Gastroesophageal sphincter (tissue), 4 donors: ENCODE measurements at regions not wholly inside any gene's neighbourhood (a gene's known extent, or its start where the extent isn't known, plus 50 kb on each side); places are given as distances from the start of the nearest gene placed in this dataset.

Experiments used
- ATAC-seq: fragments of 150-250 bp; one replicate; pipeline ENCODE4 v1.9.1; 2016; ENCODE audit warnings: mild to moderate bottlenecking, moderate library complexity
- H3K27ac ChIP-seq, 4 donors: fragments of 200-600 bp; sonication (generic) in 3 of 4; 1 replicate in 3 of 4; 2 replicates in 1 of 4; pipeline ENCODE4 v1.5.1; 2016 to 2019
- H3K27me3 ChIP-seq: fragments of 200-600 bp; sonication (generic); one replicate; pipeline ENCODE4 v1.5.1; 2019
- H3K36me3 ChIP-seq, 2 donors: fragments of 200-600 bp; sonication (generic); one replicate each; pipeline ENCODE4 v1.5.1; 2019; ENCODE audit warnings: control low read depth in 1 of 2
- H3K4me1 ChIP-seq, 3 donors: fragments of 200-600 bp; sonication (generic); 1 replicate in 2 of 3; 2 replicates in 1 of 3; pipeline ENCODE4 v1.5.1; 2016 to 2019; ENCODE audit warnings: control low read depth in 2 of 3
- H3K4me3 ChIP-seq, 2 donors: fragments of 200-600 bp; sonication (generic); one replicate each; pipeline ENCODE4 v1.5.1; 2019; ENCODE audit warnings: mild to moderate bottlenecking in 1 of 2, moderate library complexity in 1 of 2
- H3K9me3 ChIP-seq, 3 donors: fragments of 200-600 bp; sonication (generic); one replicate each; pipeline ENCODE4 v1.5.1; 2017 to 2019; ENCODE audit warnings: control low read depth in 2 of 3
- EP300 ChIP-seq: sonication (generic); formaldehyde crosslinking; IDR thresholded peaks from one replicate; pipeline ENCODE4 v1.6.1; 2017; ENCODE audit warnings: antibody characterized with exemption, mild to moderate bottlenecking
- POLR2A ChIP-seq, 2 donors: fragments of 450-650 bp; IDR thresholded peaks; one replicate each; pipeline ENCODE4 v1.6.1; 2017; ENCODE audit warnings: antibody characterized with exemption in 2 of 2, mild to moderate bottlenecking in 2 of 2, moderate library complexity in 1 of 2
- POLR2AphosphoS5 ChIP-seq: sonication (generic); formaldehyde crosslinking; IDR thresholded peaks from one replicate; pipeline ENCODE4 v1.6.1; 2017; ENCODE audit warnings: antibody characterized with exemption
- WGBS, 2 donors: methylation state at CpG; one replicate each; pipeline ENCODE4 v1.1.5; 2018; ENCODE audit warnings: low coverage in 1 of 2; 5-methylcytosine and 5-hydroxymethylcytosine counted together
- TF ChIP-seq, protein P1 (sequence below), 4 experiments: fragments of 200-600 bp in 2 of 4; fragments of 450-650 bp in 2 of 4; sonication (generic) in 1 of 4; IDR thresholded peaks; one replicate each; pipeline ENCODE4 v1.5.1; 2017 to 2019; ENCODE audit warnings: antibody characterized with exemption in 4 of 4, mild to moderate bottlenecking in 2 of 4, moderate library complexity in 2 of 4

DNA sequence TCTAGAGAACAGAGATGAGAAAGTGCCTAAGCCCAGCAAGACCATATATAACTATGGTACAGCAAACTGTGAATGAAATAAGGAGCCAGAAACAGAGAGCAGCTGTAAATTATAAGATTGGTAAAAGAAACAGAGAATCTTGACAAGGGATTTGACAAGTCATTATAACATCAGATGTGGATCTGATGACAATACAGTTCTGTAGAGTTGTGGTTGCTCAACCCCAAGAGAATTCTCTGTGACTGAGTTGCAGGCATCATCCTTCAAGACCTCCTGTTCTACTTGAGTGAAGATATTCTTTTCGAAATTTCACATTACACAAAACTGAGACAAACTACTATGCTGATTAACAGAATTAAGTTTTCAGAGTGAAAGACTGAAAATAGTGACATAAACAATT is 343.1 kb upstream of the SLC39A10 start:
- H3K27me3 ChIP-seq, result no peaks in the 10 kb centered on the region
- peaks cover 0 to 5% (median 0%) of the 10 kb centered on the region in 3 donors for H3K4me1 ChIP-seq
- no peaks in the 10 kb centered on the region for H3K36me3 ChIP-seq
- H3K4me3 ChIP-seq, result no peak overlapping the region
- 60 to 93% methylated on average over 1 of the region's 1 CpG for WGBS, 2 donors
- TF ChIP-seq EP300 (no peak), POLR2AphosphoS5 (no peak), POLR2A (IDR thresholded peaks at IDR 0.05) (no peak)
- TF ChIP-seq, protein P1, sequence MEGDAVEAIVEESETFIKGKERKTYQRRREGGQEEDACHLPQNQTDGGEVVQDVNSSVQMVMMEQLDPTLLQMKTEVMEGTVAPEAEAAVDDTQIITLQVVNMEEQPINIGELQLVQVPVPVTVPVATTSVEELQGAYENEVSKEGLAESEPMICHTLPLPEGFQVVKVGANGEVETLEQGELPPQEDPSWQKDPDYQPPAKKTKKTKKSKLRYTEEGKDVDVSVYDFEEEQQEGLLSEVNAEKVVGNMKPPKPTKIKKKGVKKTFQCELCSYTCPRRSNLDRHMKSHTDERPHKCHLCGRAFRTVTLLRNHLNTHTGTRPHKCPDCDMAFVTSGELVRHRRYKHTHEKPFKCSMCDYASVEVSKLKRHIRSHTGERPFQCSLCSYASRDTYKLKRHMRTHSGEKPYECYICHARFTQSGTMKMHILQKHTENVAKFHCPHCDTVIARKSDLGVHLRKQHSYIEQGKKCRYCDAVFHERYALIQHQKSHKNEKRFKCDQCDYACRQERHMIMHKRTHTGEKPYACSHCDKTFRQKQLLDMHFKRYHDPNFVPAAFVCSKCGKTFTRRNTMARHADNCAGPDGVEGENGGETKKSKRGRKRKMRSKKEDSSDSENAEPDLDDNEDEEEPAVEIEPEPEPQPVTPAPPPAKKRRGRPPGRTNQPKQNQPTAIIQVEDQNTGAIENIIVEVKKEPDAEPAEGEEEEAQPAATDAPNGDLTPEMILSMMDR (IDR thresholded peaks at IDR 0.05), result no peak
- no peak for ATAC-seq
- no peak overlapping the region for H3K27ac ChIP-seq
- no peaks in the 10 kb centered on the region for H3K9me3 ChIP-seq

DNA sequence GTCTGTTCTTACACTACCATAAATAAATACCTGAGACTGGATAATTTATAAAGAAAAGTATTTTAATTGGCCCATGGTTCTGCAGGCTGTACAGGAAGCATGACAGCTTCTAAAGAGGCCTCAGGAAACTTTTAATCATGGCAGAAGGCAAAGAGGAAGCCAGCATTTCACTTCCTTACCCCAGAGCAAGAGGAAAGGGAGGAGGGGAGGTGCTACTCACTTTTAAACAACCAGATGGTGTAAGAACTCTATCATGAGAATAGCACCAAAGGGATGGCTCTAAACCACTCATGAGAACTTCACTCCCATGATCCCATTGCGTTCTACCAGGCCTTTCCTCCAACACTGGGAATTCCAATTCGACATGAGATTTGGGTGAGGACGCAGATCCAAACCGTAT is 344.4 kb upstream of the SLC39A10 start:
- TF ChIP-seq, protein P1 (IDR thresholded peaks at IDR 0.05), result no peak
- no peak for TF ChIP-seq EP300
- TF ChIP-seq POLR2AphosphoS5, result no peak
- no peak for TF ChIP-seq POLR2A (IDR thresholded peaks at IDR 0.05)
- 78 to 95% methylated on average over 3 to 4 of the region's 4 CpGs for WGBS, 2 donors
- Histone ChIP-seq H3K36me3 (no peaks in the 10 kb centered on the region), H3K27me3 (no peaks in the 10 kb centered on the region), H3K27ac (no peak overlapping the region), H3K4me3 (no peak overlapping the region), H3K4me1 (no peaks in the 10 kb centered on the region), H3K9me3 (no peaks in the 10 kb centered on the region)
- no peak for ATAC-seq

DNA sequence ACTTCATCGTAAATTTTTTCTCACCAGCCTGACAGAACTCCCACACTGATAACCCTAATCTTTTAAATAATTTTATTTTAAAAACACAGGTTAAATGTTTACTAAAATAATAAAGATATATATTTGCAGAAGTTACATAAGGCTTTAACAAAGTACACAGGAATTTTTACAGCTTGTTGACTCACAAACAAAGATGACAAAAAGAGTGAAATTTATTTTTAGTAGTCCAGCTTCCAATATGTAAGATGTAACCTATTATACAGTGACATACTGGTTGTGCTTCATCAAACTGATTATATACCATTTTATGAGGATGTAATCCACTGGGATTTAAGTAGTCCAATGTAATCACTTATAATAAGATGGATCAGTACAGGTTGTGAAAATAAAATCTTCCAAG is 348.9 kb upstream of the SLC39A10 start:
- H3K27me3 ChIP-seq, result no peaks in the 10 kb centered on the region
- H3K9me3 ChIP-seq, result no peaks in the 10 kb centered on the region
- no peaks in the 10 kb centered on the region for H3K36me3 ChIP-seq
- 50% methylated on average over 1 of the region's 1 CpG for WGBS, 2 donors
- no peak for ATAC-seq
- H3K27ac ChIP-seq, result no peak overlapping the region
- TF ChIP-seq POLR2A (IDR thresholded peaks at IDR 0.05), result no peak
- no peak for TF ChIP-seq EP300
- TF ChIP-seq POLR2AphosphoS5, result no peak
- TF ChIP-seq, protein P1 (IDR thresholded peaks at IDR 0.05), result no peak
- no peak overlapping the region for H3K4me3 ChIP-seq
- no peaks in the 10 kb centered on the region for H3K4me1 ChIP-seq

DNA sequence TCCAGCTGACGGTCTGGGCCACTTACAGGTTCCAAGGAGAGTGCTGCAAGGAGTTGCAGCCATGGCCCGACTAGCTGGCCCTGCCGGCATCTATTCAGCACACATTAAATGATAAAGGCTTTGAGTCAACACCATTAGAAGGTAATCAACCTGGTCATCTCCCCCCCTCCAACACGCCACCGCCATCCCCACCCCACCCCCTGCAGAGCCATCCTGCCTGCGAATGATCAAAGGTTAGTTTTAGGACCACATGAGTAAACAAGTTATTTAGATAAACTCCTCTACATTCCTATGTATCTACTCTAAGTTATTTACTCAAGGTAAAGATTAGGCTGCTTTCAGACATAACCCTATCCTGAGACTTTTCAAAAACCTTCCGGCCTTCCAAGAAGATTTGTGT is 349.3 kb upstream of the SLC39A10 start:
- 45 to 64% methylated on average over 4 to 5 of the region's 7 CpGs for WGBS, 2 donors
- H3K36me3 ChIP-seq, result no peaks in the 10 kb centered on the region
- H3K4me3 ChIP-seq, result no peak overlapping the region
- no peak for ATAC-seq
- TF ChIP-seq POLR2A (IDR thresholded peaks at IDR 0.05) (no peak), EP300 (no peak), POLR2AphosphoS5 (no peak)
- TF ChIP-seq, protein P1 (IDR thresholded peaks at IDR 0.05), result no peak
- H3K4me1 ChIP-seq, result no peaks in the 10 kb centered on the region
- H3K9me3 ChIP-seq, result no peaks in the 10 kb centered on the region
- H3K27ac ChIP-seq, result no peak overlapping the region
- H3K27me3 ChIP-seq, result no peaks in the 10 kb centered on the region

DNA sequence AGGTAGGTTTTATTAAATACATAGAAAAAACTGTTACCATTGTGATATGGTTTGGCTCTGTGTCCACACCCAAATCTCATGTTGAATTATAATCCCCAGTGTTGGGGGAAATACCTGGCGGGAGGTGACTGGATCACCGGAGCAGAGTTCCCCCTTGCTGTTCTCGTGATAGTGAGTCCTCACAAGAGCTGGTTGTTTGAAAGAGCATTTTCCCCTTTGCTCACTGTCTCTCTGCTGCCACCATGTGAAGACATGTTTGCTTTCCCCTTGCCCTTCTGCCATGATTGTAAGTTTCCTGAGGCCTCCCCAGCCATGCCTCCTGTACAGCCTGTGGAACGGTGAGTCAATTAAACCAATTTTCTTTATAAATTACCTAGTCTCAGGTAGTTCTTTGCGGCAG is 352.7 kb upstream of the SLC39A10 start:
- Histone ChIP-seq H3K9me3 (no peaks in the 10 kb centered on the region), H3K27me3 (no peaks in the 10 kb centered on the region), H3K36me3 (no peaks in the 10 kb centered on the region), H3K4me1 (no peaks in the 10 kb centered on the region), H3K27ac (no peak overlapping the region), H3K4me3 (no peak overlapping the region)
- 74 to 85% methylated on average over 5 of the region's 5 CpGs for whole genome bisulfite sequencing, 2 donors
- TF ChIP-seq EP300 (no peak), POLR2A (IDR thresholded peaks at IDR 0.05) (no peak), POLR2AphosphoS5 (no peak)
- TF ChIP-seq, protein P1 (IDR thresholded peaks at IDR 0.05), result no peak
- no peak for ATAC-seq
